SU-DHL-6 (cell line): ENCODE measurements at regions not wholly inside any gene's neighbourhood (a gene's known extent, or its start where the extent isn't known, plus 50 kb on each side); places are given as distances from the start of the nearest gene placed in this dataset.

Source experiments
- EZH2phosphoT487 ChIP-seq: fragments of 200-600 bp; sonication (generic), shearing (Covaris generic); conservative IDR thresholded peaks from 2 replicates; pipeline ENCODE4 v1.6.1; 2018; ENCODE audit warnings: mild to moderate bottlenecking, antibody characterized with exemption, low read length, moderate library complexity, mixed read lengths
- TF ChIP-seq, protein P1 (sequence below): fragments of 200-600 bp; sonication (generic); IDR thresholded peaks from one replicate; pipeline ENCODE4 v1.5.1; 2017; ENCODE audit warnings: antibody characterized with exemption, mild to moderate bottlenecking, low read length, moderate library complexity; ENCODE audit not compliant: insufficient read depth, poor library complexity, severe bottlenecking

DNA sequence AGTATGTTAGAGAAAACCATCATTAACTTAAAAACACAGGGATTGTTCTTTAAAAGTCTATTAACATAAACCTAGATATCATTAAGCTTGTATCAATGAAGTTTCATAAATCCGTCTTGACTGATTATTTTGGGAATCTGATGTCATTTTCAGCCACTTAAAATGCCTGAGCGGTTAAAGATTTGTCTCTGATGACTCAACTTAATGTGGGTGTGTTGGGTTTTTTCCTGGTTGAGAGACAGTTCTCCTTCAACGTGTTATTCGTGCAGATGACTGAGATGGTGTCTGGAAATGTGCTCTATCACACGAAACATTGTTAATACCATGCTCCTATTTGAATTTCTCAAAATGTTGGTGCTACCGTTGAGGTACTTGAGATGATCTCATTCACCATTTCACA is 227.3 kb upstream of the TENM3 start:
- TF ChIP-seq, protein P1, sequence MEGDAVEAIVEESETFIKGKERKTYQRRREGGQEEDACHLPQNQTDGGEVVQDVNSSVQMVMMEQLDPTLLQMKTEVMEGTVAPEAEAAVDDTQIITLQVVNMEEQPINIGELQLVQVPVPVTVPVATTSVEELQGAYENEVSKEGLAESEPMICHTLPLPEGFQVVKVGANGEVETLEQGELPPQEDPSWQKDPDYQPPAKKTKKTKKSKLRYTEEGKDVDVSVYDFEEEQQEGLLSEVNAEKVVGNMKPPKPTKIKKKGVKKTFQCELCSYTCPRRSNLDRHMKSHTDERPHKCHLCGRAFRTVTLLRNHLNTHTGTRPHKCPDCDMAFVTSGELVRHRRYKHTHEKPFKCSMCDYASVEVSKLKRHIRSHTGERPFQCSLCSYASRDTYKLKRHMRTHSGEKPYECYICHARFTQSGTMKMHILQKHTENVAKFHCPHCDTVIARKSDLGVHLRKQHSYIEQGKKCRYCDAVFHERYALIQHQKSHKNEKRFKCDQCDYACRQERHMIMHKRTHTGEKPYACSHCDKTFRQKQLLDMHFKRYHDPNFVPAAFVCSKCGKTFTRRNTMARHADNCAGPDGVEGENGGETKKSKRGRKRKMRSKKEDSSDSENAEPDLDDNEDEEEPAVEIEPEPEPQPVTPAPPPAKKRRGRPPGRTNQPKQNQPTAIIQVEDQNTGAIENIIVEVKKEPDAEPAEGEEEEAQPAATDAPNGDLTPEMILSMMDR: no peak
- no peak for TF ChIP-seq EZH2phosphoT487
